ENCODE measurements at regions not wholly inside any gene's neighbourhood (a gene's known extent, or its start where the extent isn't known, plus 50 kb on each side); places are given as distances from the start of the nearest gene placed in this dataset.

DNA sequence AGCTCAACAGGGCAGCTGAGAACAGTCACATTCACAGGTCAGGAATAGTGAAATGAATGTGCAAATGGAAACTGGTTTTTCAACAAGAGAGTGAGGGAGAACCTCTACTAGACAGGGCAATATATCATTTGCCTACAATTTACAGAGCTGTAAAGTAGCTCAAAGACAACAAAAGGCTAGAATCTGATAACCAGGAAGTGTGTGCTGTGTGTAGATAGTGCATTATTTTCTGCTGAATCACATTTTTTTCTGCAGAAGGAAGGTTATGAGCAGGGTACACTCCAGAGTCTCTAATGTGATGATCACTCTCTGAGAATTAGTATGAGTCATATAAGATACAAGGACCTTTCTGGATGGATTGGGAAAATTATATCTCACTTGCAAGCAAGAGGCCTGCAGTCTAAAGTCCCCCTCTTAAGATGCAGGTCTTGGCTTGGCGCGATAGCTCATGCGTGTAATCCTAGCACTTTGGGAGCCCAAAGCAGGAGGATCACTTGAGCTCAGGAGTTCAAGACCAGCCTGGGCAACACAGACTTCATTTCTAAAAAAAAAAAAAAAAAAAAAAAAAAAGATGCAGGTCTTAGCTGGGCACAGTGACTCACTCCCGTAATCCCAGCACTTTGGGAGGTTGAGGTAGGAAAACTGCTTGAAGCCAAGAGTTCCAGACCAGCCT is 59.9 kb upstream of the COBL start:
- TF ChIP-seq CTCF (IDR thresholded peaks at IDR 0.05) (no peak), POLR2A (IDR thresholded peaks at IDR 0.05) (no peak)

All from testis (tissue), 2 donors.